ENCODE measurements at regions not wholly inside any gene's neighbourhood (a gene's known extent, or its start where the extent isn't known, plus 50 kb on each side); places are given as distances from the start of the nearest gene placed in this dataset.

GRCh38 chr10:4267086-4267773, 482.2 kb upstream of the KLF6 start:
- H3K9me3 Mint-ChIP-seq (ENCODE audit: unreplicated experiment) = no peaks in the 10 kb centered on the region
- no peak for DNase-seq (ENCODE audit: extremely low spot score, unreplicated experiment)
- H3K27me3 Mint-ChIP-seq (ENCODE audit: unreplicated experiment) = no peaks in the 10 kb centered on the region
- TF ChIP-seq, protein P1, sequence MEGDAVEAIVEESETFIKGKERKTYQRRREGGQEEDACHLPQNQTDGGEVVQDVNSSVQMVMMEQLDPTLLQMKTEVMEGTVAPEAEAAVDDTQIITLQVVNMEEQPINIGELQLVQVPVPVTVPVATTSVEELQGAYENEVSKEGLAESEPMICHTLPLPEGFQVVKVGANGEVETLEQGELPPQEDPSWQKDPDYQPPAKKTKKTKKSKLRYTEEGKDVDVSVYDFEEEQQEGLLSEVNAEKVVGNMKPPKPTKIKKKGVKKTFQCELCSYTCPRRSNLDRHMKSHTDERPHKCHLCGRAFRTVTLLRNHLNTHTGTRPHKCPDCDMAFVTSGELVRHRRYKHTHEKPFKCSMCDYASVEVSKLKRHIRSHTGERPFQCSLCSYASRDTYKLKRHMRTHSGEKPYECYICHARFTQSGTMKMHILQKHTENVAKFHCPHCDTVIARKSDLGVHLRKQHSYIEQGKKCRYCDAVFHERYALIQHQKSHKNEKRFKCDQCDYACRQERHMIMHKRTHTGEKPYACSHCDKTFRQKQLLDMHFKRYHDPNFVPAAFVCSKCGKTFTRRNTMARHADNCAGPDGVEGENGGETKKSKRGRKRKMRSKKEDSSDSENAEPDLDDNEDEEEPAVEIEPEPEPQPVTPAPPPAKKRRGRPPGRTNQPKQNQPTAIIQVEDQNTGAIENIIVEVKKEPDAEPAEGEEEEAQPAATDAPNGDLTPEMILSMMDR (IDR thresholded peaks at IDR 0.05) = peak; percentile 42
- no peak overlapping the region for H3K4me3 Mint-ChIP-seq (ENCODE audit: unreplicated experiment)
- H3K36me3 Mint-ChIP-seq (ENCODE audit: unreplicated experiment) = no peaks in the 10 kb centered on the region
- H3K4me1 Mint-ChIP-seq (ENCODE audit: unreplicated experiment) = peaks cover 57% of the 10 kb centered on the region
- peak overlapping the region; percentile 27 for H3K27ac Mint-ChIP-seq (ENCODE audit: unreplicated experiment)

- Mint-ChIP-seq H3K4me1 (ENCODE audit: unreplicated experiment) (peaks cover 54% of the 10 kb centered on the region), H3K4me3 (ENCODE audit: unreplicated experiment) (no peak overlapping the region), H3K27me3 (ENCODE audit: unreplicated experiment) (no peaks in the 10 kb centered on the region), H3K27ac (ENCODE audit: unreplicated experiment) (no peak overlapping the region), H3K36me3 (ENCODE audit: unreplicated experiment) (no peaks in the 10 kb centered on the region), H3K9me3 (ENCODE audit: unreplicated experiment) (no peaks in the 10 kb centered on the region)
- TF ChIP-seq, protein P1 (IDR thresholded peaks at IDR 0.05) = no peak
- DNase-seq (ENCODE audit: extremely low spot score, unreplicated experiment) = no peak
Observed at GRCh38 chr10:4266416-4267085, 481.5 kb upstream of the KLF6 start.

- no peak overlapping the region for H3K4me3 Mint-ChIP-seq (ENCODE audit: unreplicated experiment)
- H3K27me3 Mint-ChIP-seq (ENCODE audit: unreplicated experiment) = no peaks in the 10 kb centered on the region
- no peak overlapping the region for H3K27ac Mint-ChIP-seq (ENCODE audit: unreplicated experiment)
- H3K9me3 Mint-ChIP-seq (ENCODE audit: unreplicated experiment) = no peaks in the 10 kb centered on the region
- H3K4me1 Mint-ChIP-seq (ENCODE audit: unreplicated experiment) = peaks cover 52% of the 10 kb centered on the region
- H3K36me3 Mint-ChIP-seq (ENCODE audit: unreplicated experiment) = no peaks in the 10 kb centered on the region
- TF ChIP-seq, protein P1 (IDR thresholded peaks at IDR 0.05) = no peak
- DNase-seq (ENCODE audit: extremely low spot score, unreplicated experiment) = no peak
Observed at GRCh38 chr10:4265964-4266363, 481.0 kb upstream of the KLF6 start.

GRCh38 chr10:4264209-4264865, 479.3 kb upstream of the KLF6 start:
- no peaks in the 10 kb centered on the region for H3K36me3 Mint-ChIP-seq (ENCODE audit: unreplicated experiment)
- no peaks in the 10 kb centered on the region for H3K27me3 Mint-ChIP-seq (ENCODE audit: unreplicated experiment)
- no peak for DNase-seq (ENCODE audit: extremely low spot score, unreplicated experiment)
- H3K27ac Mint-ChIP-seq (ENCODE audit: unreplicated experiment) = peak overlapping the region; percentile 53
- no peak overlapping the region for H3K4me3 Mint-ChIP-seq (ENCODE audit: unreplicated experiment)
- TF ChIP-seq, protein P1 (IDR thresholded peaks at IDR 0.05) = no peak
- H3K4me1 Mint-ChIP-seq (ENCODE audit: unreplicated experiment) = peaks cover 55% of the 10 kb centered on the region
- no peaks in the 10 kb centered on the region for H3K9me3 Mint-ChIP-seq (ENCODE audit: unreplicated experiment)

DNA sequence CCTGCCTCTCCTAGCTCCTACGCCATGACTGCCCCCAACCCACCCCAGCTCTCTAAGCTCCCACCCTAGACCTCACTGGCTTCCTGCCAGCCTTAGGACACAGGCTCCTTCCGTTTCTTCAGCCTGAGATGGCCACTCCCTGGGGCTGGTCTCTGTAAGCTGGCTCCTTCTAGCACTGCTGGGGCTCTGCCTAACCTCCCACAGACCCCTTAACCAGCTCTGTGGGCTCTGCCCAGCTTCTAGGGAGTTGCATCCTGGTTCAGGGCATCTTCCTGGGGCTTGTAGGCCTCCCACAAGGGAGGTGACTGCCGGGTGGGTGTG, 478.6 kb upstream of the KLF6 start:
- no peaks in the 10 kb centered on the region for H3K27me3 Mint-ChIP-seq (ENCODE audit: unreplicated experiment)
- H3K4me1 Mint-ChIP-seq (ENCODE audit: unreplicated experiment) = peaks cover 52% of the 10 kb centered on the region
- H3K27ac Mint-ChIP-seq (ENCODE audit: unreplicated experiment) = peak overlapping the region; percentile 53
- H3K36me3 Mint-ChIP-seq (ENCODE audit: unreplicated experiment) = no peaks in the 10 kb centered on the region
- no peak overlapping the region for H3K4me3 Mint-ChIP-seq (ENCODE audit: unreplicated experiment)
- H3K9me3 Mint-ChIP-seq (ENCODE audit: unreplicated experiment) = no peaks in the 10 kb centered on the region
- TF ChIP-seq, protein P1 (IDR thresholded peaks at IDR 0.05) = no peak
- DNase-seq (ENCODE audit: extremely low spot score, unreplicated experiment) = no peak

Measured in osteocyte (in vitro differentiated cells).